ENCODE measurements at regions not wholly inside any gene's neighbourhood (a gene's known extent, or its start where the extent isn't known, plus 50 kb on each side); places are given as distances from the start of the nearest gene placed in this dataset.

DNA sequence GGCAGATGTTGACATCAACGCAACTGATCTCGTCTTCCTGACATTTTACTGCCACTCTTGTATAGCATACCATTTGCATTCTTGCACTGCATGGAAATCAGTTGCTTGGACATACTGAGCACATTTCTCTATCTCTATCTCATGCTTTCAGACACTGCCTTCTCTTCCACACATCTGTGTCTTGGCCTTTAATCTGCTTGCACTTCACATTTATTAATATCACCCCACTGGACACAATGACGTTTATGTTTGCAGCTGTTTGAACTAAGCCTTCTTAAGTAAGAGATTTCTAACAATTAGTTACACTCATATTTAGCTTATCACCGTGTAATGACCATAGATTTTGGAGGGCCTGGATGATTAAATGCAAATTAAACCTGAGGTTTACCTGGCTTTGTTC lies 229.8 kb upstream of the CDH19 start:
- DNase-seq (ENCODE audit: low read depth, low spot score) (no peak), ATAC-seq (no peak)
- H3K9me2 ChIP-seq (ENCODE audit: insufficient read depth), result no peaks in the 10 kb centered on the region
- CTCF ChIA-PET, result no interaction called here
- no peak overlapping the region for H3K27ac ChIP-seq (ENCODE audit: low read depth, low read length)
- H3K4me1 ChIP-seq (ENCODE audit: control insufficient read depth in 1 of 2, insufficient read depth in 2 of 2, low read length in 2 of 2), result no peaks in the 10 kb centered on the region
- no TSS peak for BruUV-seq (replicated peaks)
- H3K36me3 ChIP-seq (ENCODE audit: control insufficient read depth in 1 of 2, insufficient read depth in 2 of 2, low read length in 2 of 2), result no peaks in the 10 kb centered on the region
- intact Hi-C loops (cut with micrococcal nuclease), result no loop called here
- POLR2A ChIA-PET, result no interaction called here
- TF ChIP-seq CBX3 (IDR thresholded peaks at IDR 0.05; ENCODE audit: low read depth) (no peak), ZFX (IDR thresholded peaks at IDR 0.05) (no peak), SP1 (IDR thresholded peaks at IDR 0.05; ENCODE audit: low read depth) (no peak), JUND (IDR thresholded peaks at IDR 0.05) (no peak), POLR2AphosphoS5 (IDR thresholded peaks at IDR 0.05; ENCODE audit: low read depth, low read length) (no peak), SIN3A (IDR thresholded peaks at IDR 0.05; ENCODE audit: low read depth) (no peak), EZH2phosphoT487 (IDR thresholded peaks at IDR 0.05; ENCODE audit: borderline replicate concordance) (no peak), SRF (IDR thresholded peaks at IDR 0.05; ENCODE audit: low read depth) (no peak), FOSL1 (IDR thresholded peaks at IDR 0.05; ENCODE audit: low read depth) (no peak), EZH2 (IDR thresholded peaks at IDR 0.05) (no peak), EGR1 (IDR thresholded peaks at IDR 0.05; ENCODE audit: low read depth) (no peak), ELF1 (IDR thresholded peaks at IDR 0.05; ENCODE audit: borderline replicate concordance, low read depth) (no peak), ZNF274 (IDR thresholded peaks at IDR 0.05; ENCODE audit: low read depth, low read length) (no peak), CEBPB (IDR thresholded peaks at IDR 0.05; ENCODE audit: low read depth) (no peak), YY1 (IDR thresholded peaks at IDR 0.05; ENCODE audit: extremely low read depth, insufficient replicate concordance, low read depth, low read length) (no peak), RAD21 (IDR thresholded peaks at IDR 0.05; ENCODE audit: low read depth) (no peak)
- TF ChIP-seq, protein P1, sequence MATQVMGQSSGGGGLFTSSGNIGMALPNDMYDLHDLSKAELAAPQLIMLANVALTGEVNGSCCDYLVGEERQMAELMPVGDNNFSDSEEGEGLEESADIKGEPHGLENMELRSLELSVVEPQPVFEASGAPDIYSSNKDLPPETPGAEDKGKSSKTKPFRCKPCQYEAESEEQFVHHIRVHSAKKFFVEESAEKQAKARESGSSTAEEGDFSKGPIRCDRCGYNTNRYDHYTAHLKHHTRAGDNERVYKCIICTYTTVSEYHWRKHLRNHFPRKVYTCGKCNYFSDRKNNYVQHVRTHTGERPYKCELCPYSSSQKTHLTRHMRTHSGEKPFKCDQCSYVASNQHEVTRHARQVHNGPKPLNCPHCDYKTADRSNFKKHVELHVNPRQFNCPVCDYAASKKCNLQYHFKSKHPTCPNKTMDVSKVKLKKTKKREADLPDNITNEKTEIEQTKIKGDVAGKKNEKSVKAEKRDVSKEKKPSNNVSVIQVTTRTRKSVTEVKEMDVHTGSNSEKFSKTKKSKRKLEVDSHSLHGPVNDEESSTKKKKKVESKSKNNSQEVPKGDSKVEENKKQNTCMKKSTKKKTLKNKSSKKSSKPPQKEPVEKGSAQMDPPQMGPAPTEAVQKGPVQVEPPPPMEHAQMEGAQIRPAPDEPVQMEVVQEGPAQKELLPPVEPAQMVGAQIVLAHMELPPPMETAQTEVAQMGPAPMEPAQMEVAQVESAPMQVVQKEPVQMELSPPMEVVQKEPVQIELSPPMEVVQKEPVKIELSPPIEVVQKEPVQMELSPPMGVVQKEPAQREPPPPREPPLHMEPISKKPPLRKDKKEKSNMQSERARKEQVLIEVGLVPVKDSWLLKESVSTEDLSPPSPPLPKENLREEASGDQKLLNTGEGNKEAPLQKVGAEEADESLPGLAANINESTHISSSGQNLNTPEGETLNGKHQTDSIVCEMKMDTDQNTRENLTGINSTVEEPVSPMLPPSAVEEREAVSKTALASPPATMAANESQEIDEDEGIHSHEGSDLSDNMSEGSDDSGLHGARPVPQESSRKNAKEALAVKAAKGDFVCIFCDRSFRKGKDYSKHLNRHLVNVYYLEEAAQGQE (IDR thresholded peaks at IDR 0.05; ENCODE audit: low read depth), result no peak
- TF ChIP-seq, protein P2, sequence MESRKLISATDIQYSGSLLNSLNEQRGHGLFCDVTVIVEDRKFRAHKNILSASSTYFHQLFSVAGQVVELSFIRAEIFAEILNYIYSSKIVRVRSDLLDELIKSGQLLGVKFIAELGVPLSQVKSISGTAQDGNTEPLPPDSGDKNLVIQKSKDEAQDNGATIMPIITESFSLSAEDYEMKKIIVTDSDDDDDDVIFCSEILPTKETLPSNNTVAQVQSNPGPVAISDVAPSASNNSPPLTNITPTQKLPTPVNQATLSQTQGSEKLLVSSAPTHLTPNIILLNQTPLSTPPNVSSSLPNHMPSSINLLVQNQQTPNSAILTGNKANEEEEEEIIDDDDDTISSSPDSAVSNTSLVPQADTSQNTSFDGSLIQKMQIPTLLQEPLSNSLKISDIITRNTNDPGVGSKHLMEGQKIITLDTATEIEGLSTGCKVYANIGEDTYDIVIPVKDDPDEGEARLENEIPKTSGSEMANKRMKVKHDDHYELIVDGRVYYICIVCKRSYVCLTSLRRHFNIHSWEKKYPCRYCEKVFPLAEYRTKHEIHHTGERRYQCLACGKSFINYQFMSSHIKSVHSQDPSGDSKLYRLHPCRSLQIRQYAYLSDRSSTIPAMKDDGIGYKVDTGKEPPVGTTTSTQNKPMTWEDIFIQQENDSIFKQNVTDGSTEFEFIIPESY (IDR thresholded peaks at IDR 0.05; ENCODE audit: extremely low read depth, insufficient replicate concordance, low read length), result no peak
- TF ChIP-seq, protein P3, sequence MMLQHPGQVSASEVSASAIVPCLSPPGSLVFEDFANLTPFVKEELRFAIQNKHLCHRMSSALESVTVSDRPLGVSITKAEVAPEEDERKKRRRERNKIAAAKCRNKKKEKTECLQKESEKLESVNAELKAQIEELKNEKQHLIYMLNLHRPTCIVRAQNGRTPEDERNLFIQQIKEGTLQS (IDR thresholded peaks at IDR 0.05), result no peak
- peaks cover 5 to 19% of the 10 kb centered on the region in 2 experiments for H3K9me3 ChIP-seq (ENCODE audit: control insufficient read depth in 1 of 2, insufficient read depth in 1 of 2, low read depth in 1 of 2, low read length in 2 of 2)
- no peak overlapping the region for H3K9ac ChIP-seq (ENCODE audit: low read length)
- RAD21 ChIA-PET (ENCODE audit: low non-redundant PET in 1 of 2, low total read pairs in 2 of 2, uncharacterized antibody in 2 of 2, unreplicated experiment in 2 of 2), result no interaction called here
- no peaks in the 10 kb centered on the region for H3K27me3 ChIP-seq (ENCODE audit: insufficient read depth, low read length)
- no peaks in the 10 kb centered on the region for H3K79me2 ChIP-seq (ENCODE audit: insufficient read depth, low read length)
- no peak overlapping the region for H3K4me2 ChIP-seq (ENCODE audit: low read length)
- no peaks in the 10 kb centered on the region; the same call in 1 of the 2 replicates for H4K20me1 ChIP-seq (ENCODE audit: insufficient read depth)
- H2AFZ ChIP-seq (ENCODE audit: low read depth, low read length, poor library complexity, severe bottlenecking), result no peak overlapping the region
- no peak overlapping the region for H3K4me3 ChIP-seq (replicated peaks in 1 of 2; ENCODE audit: low read depth in 1 of 2, low read length in 2 of 2)

Data from HCT116 (cell line).